ENCODE measurements at regions not wholly inside any gene's neighbourhood (a gene's known extent, or its start where the extent isn't known, plus 50 kb on each side); places are given as distances from the start of the nearest gene placed in this dataset.

- Histone ChIP-seq H3K36me3 (ENCODE audit: control insufficient read depth, insufficient read depth, low read length) (no peaks in the 10 kb centered on the region), H3K4me3 (ENCODE audit: low read depth, low read length) (no peak overlapping the region), H3K27me3 (ENCODE audit: control insufficient read depth, insufficient read depth, low read length) (no peaks in the 10 kb centered on the region)
- no peak for FAIRE-seq
- DNase-seq (ENCODE audit: low read depth): peak; percentile 77
- peak; percentile 78 for TF ChIP-seq CTCF (IDR thresholded peaks at IDR 0.05; ENCODE audit: insufficient read depth, low read length, severe bottlenecking)
These were observed 57.7 kb upstream of the F3 start for GRCh38 chr1:94599095-94599813.

- no peak for TF ChIP-seq CTCF (IDR thresholded peaks at IDR 0.05; ENCODE audit: insufficient read depth, low read length, severe bottlenecking)
- Histone ChIP-seq H3K4me3 (ENCODE audit: low read depth, low read length) (no peak overlapping the region), H3K27me3 (ENCODE audit: control insufficient read depth, insufficient read depth, low read length) (no peaks in the 10 kb centered on the region), H3K36me3 (ENCODE audit: control insufficient read depth, insufficient read depth, low read length) (no peaks in the 10 kb centered on the region)
- FAIRE-seq (peak; percentile 70), DNase-seq (ENCODE audit: low read depth) (peak; percentile 98)
These were observed 56.1 kb upstream of the F3 start for GRCh38 chr1:94597701-94598100.

DNA sequence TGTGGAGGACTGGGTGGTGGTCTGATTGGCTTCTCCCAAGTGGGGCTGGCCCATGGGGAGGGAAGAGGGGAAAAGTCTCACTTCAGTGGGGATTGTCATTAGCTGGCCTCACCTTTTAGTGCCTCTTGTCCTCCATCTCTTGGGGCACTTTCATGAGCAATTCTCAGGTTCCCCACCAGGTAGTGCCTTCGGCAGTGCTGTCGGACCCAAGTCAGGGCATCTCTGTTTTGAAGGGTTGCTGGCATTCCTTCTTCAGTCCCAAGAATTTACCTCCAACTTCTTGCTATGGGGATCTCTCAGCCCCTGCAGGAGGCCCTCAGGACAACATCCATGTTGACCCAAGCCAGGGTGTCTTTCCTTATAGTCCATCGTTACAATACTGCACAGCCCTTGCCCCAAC, 54.7 kb upstream of the F3 start:
- H3K4me3 ChIP-seq (ENCODE audit: low read depth, low read length): no peak overlapping the region
- DNase-seq (ENCODE audit: low read depth) (no peak), FAIRE-seq (no peak)
- peak; percentile 4 for TF ChIP-seq CTCF (IDR thresholded peaks at IDR 0.05; ENCODE audit: insufficient read depth, low read length, severe bottlenecking)
- H3K36me3 ChIP-seq (ENCODE audit: control insufficient read depth, insufficient read depth, low read length): no peaks in the 10 kb centered on the region
- no peaks in the 10 kb centered on the region for H3K27me3 ChIP-seq (ENCODE audit: control insufficient read depth, insufficient read depth, low read length)

DNA sequence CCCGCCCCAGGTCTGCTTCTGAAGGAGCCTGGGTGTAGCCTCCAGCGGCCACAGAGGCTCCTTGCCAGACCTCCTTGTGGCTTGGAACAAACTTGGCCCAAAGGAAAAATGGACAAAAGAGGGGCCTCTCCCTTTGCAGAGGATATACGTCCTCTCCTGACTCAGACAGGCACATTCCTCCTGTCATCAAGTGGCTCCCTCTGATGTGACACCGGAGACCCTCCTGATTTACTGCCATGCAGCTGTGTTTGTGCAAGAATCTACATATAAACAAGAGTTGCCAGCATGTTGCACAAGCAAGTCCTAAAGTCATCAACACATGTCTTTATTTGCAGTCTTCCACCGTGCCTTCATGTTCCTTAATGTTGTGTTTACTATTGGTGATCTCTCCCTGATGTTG, 54.1 kb upstream of the F3 start:
- no peaks in the 10 kb centered on the region for H3K36me3 ChIP-seq (ENCODE audit: control insufficient read depth, insufficient read depth, low read length)
- DNase-seq (ENCODE audit: low read depth) (no peak), FAIRE-seq (peak; percentile 76)
- no peak for TF ChIP-seq CTCF (IDR thresholded peaks at IDR 0.05; ENCODE audit: insufficient read depth, low read length, severe bottlenecking)
- H3K4me3 ChIP-seq (ENCODE audit: low read depth, low read length): no peak overlapping the region
- H3K27me3 ChIP-seq (ENCODE audit: control insufficient read depth, insufficient read depth, low read length): no peaks in the 10 kb centered on the region

DNA sequence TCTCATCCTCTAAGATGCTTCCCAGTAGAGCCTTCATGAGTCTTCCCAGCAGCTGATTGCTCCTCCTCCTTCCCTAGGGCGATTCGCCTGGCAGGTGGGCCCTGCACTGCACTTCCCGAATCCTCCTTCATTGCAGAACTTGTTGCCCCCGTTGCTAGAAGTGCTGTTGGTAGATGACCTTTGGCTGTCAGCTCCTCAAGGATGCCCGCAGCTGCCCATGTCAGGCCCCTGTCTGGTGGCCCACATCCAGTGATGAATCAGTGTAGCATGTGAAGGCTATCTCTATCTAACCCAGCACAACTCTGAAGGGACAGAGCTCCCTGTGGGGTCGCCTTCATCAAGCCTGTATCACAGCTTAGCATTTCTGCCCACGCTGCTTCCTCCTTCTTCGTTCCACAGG, 52.1 kb upstream of the F3 start:
- no peak overlapping the region for H3K4me3 ChIP-seq (ENCODE audit: low read depth, low read length)
- FAIRE-seq (no peak), DNase-seq (ENCODE audit: low read depth) (no peak)
- TF ChIP-seq CTCF (IDR thresholded peaks at IDR 0.05; ENCODE audit: insufficient read depth, low read length, severe bottlenecking): no peak
- H3K36me3 ChIP-seq (ENCODE audit: control insufficient read depth, insufficient read depth, low read length): no peaks in the 10 kb centered on the region
- no peaks in the 10 kb centered on the region for H3K27me3 ChIP-seq (ENCODE audit: control insufficient read depth, insufficient read depth, low read length)

DNA sequence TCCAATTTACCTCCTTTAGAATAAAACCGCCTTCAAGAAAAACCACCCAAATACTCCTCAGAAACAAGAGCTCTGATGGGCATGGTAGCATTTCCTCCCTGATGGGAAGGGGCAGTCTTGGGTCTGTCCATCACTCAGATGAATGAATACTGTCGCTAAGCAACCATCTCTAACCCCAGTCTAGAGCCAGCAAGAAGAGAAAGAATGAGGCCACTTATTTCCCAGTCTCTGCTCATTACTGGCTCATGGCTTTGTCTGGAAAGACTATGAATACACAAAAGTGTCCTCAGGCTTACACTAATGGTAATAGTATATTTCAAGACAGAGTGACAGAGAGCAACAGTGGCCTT, 51.0 kb upstream of the F3 start:
- Histone ChIP-seq H3K4me3 (ENCODE audit: low read depth, low read length) (no peak overlapping the region), H3K36me3 (ENCODE audit: control insufficient read depth, insufficient read depth, low read length) (no peaks in the 10 kb centered on the region), H3K27me3 (ENCODE audit: control insufficient read depth, insufficient read depth, low read length) (no peaks in the 10 kb centered on the region)
- TF ChIP-seq CTCF (IDR thresholded peaks at IDR 0.05; ENCODE audit: insufficient read depth, low read length, severe bottlenecking): no peak
- DNase-seq (ENCODE audit: low read depth) (no peak), FAIRE-seq (no peak)

All from bronchial epithelial cell (primary cell).